Muscle layer of colon (tissue), 2 donors: ENCODE measurements at regions not wholly inside any gene's neighbourhood (a gene's known extent, or its start where the extent isn't known, plus 50 kb on each side); places are given as distances from the start of the nearest gene placed in this dataset.

Experiments used
- H3K27ac ChIP-seq: one replicate; pipeline ENCODE4 v1.7.0; 2013; ENCODE audit warnings: low read depth, mild to moderate bottlenecking, low read length, moderate library complexity
- H3K27me3 ChIP-seq, 2 donors: one replicate each; pipeline ENCODE4 v1.7.0; 2013; ENCODE audit warnings: low read length in 2 of 2, mild to moderate bottlenecking in 2 of 2; ENCODE audit not compliant: insufficient read depth in 2 of 2, control insufficient read depth in 1 of 2
- H3K36me3 ChIP-seq: one replicate; pipeline ENCODE4 v1.7.0; 2013; ENCODE audit warnings: mild to moderate bottlenecking, low read length; ENCODE audit not compliant: insufficient read depth
- H3K4me1 ChIP-seq: one replicate; pipeline ENCODE4 v1.7.0; 2013; ENCODE audit warnings: mild to moderate bottlenecking, low read length; ENCODE audit not compliant: insufficient read depth
- H3K4me3 ChIP-seq, 2 donors: one replicate each; pipeline ENCODE4 v1.7.0; 2013; ENCODE audit warnings: low read length in 2 of 2, low read depth in 1 of 2, mild to moderate bottlenecking in 1 of 2, moderate library complexity in 1 of 2
- H3K9ac ChIP-seq: one replicate; pipeline ENCODE4 v1.7.0; 2013; ENCODE audit warnings: low read length
- H3K9me3 ChIP-seq: one replicate; pipeline ENCODE4 v1.7.0; 2013; ENCODE audit warnings: mild to moderate bottlenecking, low read length
- donor health status: abdominal sarcoma.
- donor health status: Adenocarcinoma of cecum.

DNA sequence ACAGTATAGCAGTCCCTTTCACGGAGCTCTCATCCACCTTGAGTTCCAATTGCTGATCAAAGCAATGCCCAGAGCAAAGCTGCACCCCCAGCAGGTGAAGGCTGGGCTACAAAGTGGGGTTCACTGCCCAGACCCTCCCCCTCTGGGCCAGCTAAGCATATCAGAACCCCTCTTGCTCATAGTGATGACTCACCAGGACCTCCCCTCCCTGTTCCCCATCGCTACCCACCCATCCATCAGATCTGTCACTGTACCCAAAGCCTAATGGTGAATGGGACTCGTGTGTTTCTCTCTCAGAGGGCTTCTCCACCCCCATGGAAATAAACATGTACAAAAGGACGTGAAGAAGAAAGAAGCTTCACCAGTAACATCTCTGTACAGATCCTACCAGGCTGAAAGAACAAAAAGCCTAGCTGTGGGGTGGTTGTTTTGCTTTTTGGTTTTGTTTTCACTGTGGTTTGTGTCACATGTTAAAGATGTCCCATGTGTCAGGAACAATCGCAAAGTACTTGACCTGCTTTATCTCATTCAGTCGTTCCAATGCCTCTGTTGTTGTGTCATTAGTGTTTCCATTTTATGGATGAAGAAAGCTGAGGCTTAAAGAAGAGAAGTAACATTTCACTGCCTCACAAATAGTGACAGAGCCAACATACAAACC lies 518.5 kb downstream of the CD83 start:
- H3K27ac ChIP-seq: no peak overlapping the region
- no peak overlapping the region for H3K4me3 ChIP-seq
- H3K4me1 ChIP-seq: peaks cover 21% of the 10 kb centered on the region
- H3K27me3 ChIP-seq: no peaks in the 10 kb centered on the region
- H3K9ac ChIP-seq: no peak overlapping the region
- no peaks in the 10 kb centered on the region for H3K36me3 ChIP-seq
- H3K9me3 ChIP-seq: no peaks in the 10 kb centered on the region

DNA sequence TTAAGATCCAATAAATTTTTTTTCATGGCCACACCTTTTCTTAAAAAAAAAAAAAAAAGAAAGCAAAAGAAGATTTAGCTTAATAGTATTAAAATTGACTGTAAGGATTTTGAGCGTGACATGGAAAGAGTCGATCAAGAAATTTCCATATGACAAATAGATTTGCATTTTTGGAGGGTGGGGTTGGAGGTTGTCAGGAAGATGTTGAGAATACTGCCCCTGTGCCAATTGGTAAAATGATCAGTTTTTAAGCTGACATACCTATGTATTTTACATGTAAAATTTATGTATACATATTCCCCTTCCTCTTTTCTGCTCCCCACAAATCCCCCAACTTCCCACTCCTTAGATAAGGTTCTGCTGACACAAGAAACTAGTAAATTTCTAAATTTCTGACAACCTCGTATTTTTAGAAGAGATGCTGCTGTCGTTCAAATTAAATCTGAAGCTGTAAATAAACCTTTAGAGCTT lies 520.9 kb downstream of the CD83 start:
- no peaks in the 10 kb centered on the region for H3K9me3 ChIP-seq
- no peaks in the 10 kb centered on the region for H3K36me3 ChIP-seq
- no peaks in the 10 kb centered on the region for H3K27me3 ChIP-seq
- H3K4me3 ChIP-seq: peak overlapping the region in 1 of 2 donors; percentile 11
- H3K4me1 ChIP-seq: peaks cover 21% of the 10 kb centered on the region
- no peak overlapping the region for H3K9ac ChIP-seq
- no peak overlapping the region for H3K27ac ChIP-seq

DNA sequence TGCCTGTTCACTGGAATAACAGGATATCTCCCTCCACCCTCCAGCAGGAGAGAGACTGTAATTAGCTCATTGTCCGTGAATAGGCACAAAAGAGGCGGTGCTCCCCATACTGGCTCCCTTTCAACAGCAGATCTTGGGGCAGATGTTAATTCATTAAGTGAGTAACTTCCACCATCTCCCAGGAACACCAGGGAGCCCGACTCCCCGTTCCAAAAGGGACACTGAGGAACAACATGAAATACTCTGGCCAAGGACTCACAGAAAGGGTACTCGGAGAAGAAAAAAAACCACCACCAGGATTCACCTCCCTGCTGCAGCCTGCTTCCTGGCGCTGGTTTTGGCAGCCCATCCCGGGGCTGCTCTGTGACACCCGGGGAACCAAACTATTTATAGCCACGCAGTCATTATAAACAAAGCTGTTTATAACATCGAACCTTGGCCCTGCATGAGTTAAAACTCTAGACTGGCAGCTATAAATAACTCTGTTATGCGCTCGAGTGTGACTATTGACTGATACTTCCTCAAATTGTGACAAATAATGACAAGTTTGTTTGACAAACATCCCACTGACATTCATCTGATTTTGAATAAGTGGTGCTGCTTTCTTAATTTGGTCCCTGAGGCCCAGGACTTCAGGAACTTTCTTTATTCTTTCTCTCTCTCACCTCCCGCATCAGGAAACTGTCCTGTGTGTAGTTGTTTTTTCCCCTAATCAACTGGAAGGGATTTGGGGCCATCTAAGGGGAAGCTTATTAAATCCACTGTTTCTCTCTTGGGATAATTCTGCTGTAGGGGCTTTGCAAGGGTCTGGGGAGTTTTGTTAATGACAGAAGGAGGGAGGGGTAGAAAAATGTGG lies 521.6 kb downstream of the CD83 start:
- Histone ChIP-seq H3K27ac (no peak overlapping the region), H3K36me3 (no peaks in the 10 kb centered on the region), H3K27me3 (no peaks in the 10 kb centered on the region), H3K9me3 (no peaks in the 10 kb centered on the region), H3K4me1 (peaks cover 21% of the 10 kb centered on the region), H3K9ac (no peak overlapping the region), H3K4me3 (peak overlapping the region; percentile 2 to 11)

DNA sequence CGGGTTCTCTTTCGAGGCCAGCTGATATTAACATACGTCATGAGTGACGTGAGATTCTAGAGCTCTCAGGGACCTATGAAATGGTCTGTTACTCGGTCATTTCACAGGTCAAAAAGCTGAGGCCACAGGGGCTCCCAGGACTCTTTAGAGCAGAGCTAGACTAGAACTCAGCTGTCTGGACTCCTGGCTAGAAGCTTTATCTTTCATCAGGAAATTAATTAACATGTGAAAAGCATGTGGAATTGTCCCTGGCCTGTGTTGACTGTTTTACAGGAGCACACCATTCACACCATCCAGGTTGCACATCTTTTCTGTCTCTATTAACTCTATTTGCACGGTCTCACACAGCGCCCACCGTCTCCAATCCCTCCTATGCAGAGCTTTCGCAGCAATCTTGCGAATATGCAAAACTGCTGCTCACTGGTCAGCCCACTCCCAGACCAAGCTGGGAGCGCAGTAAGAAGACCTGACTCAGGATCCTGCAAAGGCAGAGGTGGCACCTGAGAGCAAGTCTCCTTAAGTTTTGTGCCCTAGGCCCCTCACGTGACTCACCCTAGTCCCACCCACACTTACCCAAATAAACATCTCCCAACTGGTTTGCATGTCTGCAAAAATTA lies 522.5 kb downstream of the CD83 start:
- Histone ChIP-seq H3K4me1 (peaks cover 21% of the 10 kb centered on the region), H3K27ac (no peak overlapping the region), H3K9me3 (no peaks in the 10 kb centered on the region), H3K27me3 (no peaks in the 10 kb centered on the region), H3K36me3 (no peaks in the 10 kb centered on the region), H3K9ac (no peak overlapping the region), H3K4me3 (no peak overlapping the region)

DNA sequence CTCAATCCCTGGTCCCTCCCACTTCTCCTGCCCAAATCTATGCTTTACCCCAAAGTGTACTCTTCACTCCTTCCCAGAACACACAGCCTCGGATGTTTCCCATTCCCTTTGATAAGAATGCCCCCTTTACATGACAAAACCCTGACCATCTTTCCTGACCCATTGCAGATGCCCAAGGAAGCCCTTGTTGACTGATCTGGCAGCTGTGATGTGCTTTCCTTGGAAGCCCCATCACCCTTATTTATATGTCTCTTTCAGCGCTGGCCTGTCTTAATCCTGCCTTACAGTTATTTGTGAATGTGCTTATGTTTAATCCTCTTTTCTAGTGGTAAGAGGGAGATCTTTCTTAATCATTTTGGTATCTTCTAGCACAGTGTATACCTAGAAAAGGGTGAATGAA lies 523.1 kb downstream of the CD83 start:
- no peaks in the 10 kb centered on the region for H3K9me3 ChIP-seq
- no peak overlapping the region for H3K4me3 ChIP-seq
- peaks cover 21% of the 10 kb centered on the region for H3K4me1 ChIP-seq
- H3K9ac ChIP-seq: no peak overlapping the region
- H3K27ac ChIP-seq: no peak overlapping the region
- no peaks in the 10 kb centered on the region for H3K27me3 ChIP-seq
- no peaks in the 10 kb centered on the region for H3K36me3 ChIP-seq

DNA sequence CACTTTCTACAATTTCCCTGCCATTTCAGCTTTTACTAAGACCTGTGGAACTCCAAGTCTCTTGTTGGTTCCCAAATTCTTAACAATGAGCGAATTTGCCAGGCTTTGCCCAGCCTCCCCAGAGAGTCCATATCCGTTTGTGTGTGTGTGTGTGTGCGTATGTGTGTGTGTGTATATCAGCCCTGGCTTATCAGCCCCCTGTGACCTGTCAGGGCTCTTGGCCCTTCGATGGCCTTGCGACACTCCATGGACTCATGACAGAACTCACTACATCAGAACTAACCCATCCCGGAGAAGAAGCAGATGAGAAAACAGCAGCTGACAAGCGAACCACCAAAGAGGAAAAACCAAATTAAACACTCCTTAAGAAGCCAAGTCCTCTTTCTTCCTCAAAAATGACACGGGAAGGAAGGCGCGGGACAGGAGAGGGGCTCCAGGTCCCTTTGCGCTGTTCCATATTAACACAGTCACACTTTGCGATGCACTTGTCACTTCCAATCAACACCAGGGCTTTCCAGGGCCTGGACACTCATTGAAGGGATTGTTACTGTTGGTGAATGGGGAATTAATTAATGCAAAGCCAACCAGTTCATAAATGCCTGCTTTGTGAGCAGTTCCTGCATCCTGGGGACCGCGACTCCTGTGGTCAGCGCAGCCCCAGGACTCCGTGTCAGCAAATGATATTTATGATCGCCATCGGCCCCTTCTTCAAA lies 524.0 kb downstream of the CD83 start:
- Histone ChIP-seq H3K4me1 (peaks cover 21% of the 10 kb centered on the region), H3K9ac (no peak overlapping the region), H3K4me3 (no peak overlapping the region), H3K27ac (no peak overlapping the region), H3K27me3 (no peaks in the 10 kb centered on the region), H3K9me3 (no peaks in the 10 kb centered on the region), H3K36me3 (no peaks in the 10 kb centered on the region)

DNA sequence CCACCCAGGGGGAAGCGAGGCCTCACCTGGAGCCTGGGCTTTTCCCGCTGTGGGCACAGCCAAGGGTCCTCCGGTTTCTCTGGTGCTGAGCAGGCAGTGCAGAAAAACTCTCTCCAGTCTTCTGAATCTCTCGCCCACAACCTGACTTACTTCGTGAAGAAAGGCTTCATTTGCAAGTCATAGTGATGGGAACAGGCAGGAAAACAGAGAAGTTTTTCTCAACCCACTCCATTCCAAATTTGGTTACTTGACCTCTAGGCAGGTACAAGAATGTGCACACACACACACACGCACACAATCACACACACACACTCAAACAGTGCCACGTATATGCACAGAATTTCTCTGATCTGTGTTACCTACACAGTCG lies 524.5 kb downstream of the CD83 start:
- Histone ChIP-seq H3K27ac (no peak overlapping the region), H3K36me3 (no peaks in the 10 kb centered on the region), H3K9ac (no peak overlapping the region), H3K4me3 (no peak overlapping the region), H3K9me3 (no peaks in the 10 kb centered on the region), H3K4me1 (peaks cover 21% of the 10 kb centered on the region), H3K27me3 (no peaks in the 10 kb centered on the region)

DNA sequence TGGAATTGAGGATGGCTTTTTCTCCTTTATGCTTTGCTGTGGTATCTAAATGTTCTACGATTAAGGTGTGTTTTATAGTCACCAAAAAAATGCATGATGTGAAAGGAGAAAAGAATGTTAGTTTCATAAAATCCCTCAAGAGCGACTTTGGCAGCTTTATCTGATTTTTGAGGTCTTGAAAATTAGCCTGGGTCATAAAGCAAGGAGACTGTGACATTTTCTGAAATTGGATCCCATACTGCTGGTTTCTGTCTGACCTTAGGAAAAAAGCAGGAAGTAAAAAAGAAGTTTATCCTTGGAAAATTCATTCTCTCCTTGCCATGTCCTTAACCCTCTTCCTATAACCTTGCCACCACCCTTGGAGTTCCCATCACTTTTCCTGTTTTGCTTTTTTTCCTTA lies 525.3 kb downstream of the CD83 start:
- H3K27ac ChIP-seq: no peak overlapping the region
- H3K4me1 ChIP-seq: peaks cover 21% of the 10 kb centered on the region
- H3K9ac ChIP-seq: no peak overlapping the region
- H3K27me3 ChIP-seq: no peaks in the 10 kb centered on the region
- no peak overlapping the region for H3K4me3 ChIP-seq
- no peaks in the 10 kb centered on the region for H3K36me3 ChIP-seq
- H3K9me3 ChIP-seq: no peaks in the 10 kb centered on the region

DNA sequence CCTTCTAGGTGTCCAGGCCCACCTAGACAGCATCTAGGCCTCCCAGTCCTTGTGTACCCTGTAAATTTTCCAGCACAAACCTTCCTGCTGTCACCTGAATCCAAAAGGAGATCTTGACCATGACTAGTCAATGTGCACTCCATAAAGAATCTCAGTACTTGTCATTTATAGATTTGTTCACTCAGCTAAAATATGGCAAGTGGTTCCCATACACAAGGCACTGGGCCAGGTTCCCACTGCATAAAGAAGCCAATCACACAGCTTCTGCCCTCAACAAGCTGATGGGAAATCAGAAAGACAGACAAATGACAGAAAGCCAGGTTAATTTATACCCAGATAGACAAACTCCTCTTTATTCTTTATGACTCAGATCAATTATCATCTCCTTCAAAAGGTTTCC lies 526.8 kb downstream of the CD83 start:
- H3K9me3 ChIP-seq: no peaks in the 10 kb centered on the region
- H3K27ac ChIP-seq: no peak overlapping the region
- no peak overlapping the region for H3K9ac ChIP-seq
- no peaks in the 10 kb centered on the region for H3K36me3 ChIP-seq
- no peaks in the 10 kb centered on the region for H3K27me3 ChIP-seq
- no peak overlapping the region for H3K4me3 ChIP-seq
- peaks cover 5% of the 10 kb centered on the region for H3K4me1 ChIP-seq

DNA sequence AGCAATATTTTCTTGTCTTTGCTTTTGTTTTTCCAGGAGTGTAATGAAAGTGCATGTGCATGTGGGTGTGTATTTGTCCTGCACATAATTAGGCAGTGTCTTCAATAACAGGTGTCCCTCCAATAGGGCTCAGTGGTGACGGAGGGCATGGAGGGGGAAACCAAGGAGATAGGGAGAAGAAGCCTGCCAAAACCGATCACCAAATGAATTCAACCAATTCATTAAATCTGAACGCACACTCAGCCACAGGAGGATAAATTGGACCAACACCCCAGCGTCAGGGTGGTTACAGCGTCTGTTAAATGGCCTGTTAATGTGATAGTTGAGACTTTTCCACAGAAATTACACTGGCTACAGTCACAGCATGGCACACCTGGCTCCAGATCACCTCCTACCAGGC lies 527.6 kb downstream of the CD83 start:
- H3K4me1 ChIP-seq: no peaks in the 10 kb centered on the region
- H3K36me3 ChIP-seq: no peaks in the 10 kb centered on the region

DNA sequence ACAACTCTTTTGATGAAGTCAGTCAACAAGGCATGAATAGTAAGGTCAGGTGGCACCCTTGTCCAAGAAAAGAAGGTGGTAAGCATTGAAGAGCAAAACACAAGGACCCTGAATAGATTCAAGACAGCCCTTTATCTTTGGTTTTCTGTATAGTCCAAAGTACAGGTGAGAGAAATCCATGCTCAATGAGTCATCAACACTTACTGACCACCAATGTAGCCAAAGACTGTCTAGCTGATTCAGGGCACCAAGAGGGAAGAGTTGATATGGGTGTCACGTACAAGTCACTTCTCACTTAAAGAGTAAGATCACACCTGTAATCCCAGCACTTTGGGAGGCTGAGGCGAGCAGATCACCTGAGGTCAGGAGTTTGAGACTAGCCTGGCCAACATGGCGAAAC lies 528.3 kb downstream of the CD83 start:
- H3K36me3 ChIP-seq: no peaks in the 10 kb centered on the region
- H3K4me1 ChIP-seq: no peaks in the 10 kb centered on the region

More for the DNA sequence above, 527.6 kb downstream of the CD83 start:
- no peak overlapping the region for H3K27ac ChIP-seq
- H3K9me3 ChIP-seq: no peaks in the 10 kb centered on the region
- H3K27me3 ChIP-seq: no peaks in the 10 kb centered on the region
- no peak overlapping the region for H3K9ac ChIP-seq
- H3K4me3 ChIP-seq: no peak overlapping the region

More for the DNA sequence above, 528.3 kb downstream of the CD83 start:
- Histone ChIP-seq H3K9ac (no peak overlapping the region), H3K4me3 (no peak overlapping the region), H3K9me3 (no peaks in the 10 kb centered on the region), H3K27me3 (no peaks in the 10 kb centered on the region), H3K27ac (no peak overlapping the region)
